Endothelial cell of umbilical vein (primary cell): ENCODE measurements at regions not wholly inside any gene's neighbourhood (a gene's known extent, or its start where the extent isn't known, plus 50 kb on each side); places are given as distances from the start of the nearest gene placed in this dataset.

Source experiments
- BruUV-seq: library from RNA; stranded (reverse); fragments of 400-500 nt; replicated peaks from 2 replicates; lab custom pipeline; 2021; lab: Mats Ljungman, UMichigan
- CTCF ChIA-PET: fragments of 300-600, 350-600 bp; sonication (Branson Sonifier 250); formaldehyde crosslinking; loops from one replicate; lab custom pipeline; 2021; ENCODE audit warnings: antibody characterized with exemption, inconsistent platforms; lab: Charles Lee
- POLR2A ChIA-PET: fragments of 300-600, 350-600 bp; sonication (Branson Sonifier 250); formaldehyde crosslinking; loops from one replicate; lab custom pipeline; 2021; ENCODE audit warnings: antibody characterized with exemption, inconsistent platforms; lab: Charles Lee
- DNase-seq: peaks from one replicate; pipeline ENCODE4 v3.0.0-alpha.2; 2011; ENCODE audit warnings: low read depth, low spot score
- FAIRE-seq: peaks from 2 replicates; lab custom pipeline; 2011; peaks lifted over from hg19 to GRCh38; lab: Jason Lieb, UNC
- H2AFZ ChIP-seq: 2 replicates; pipeline ENCODE4 v1.6.0; 2012; ENCODE audit warnings: low read depth, low read length, control low read depth, inconsistent platforms
- H3K27ac ChIP-seq: 2 replicates; pipeline ENCODE4 v1.5.1; 2011; ENCODE audit warnings: low read depth, mild to moderate bottlenecking, control low read depth, low read length, moderate library complexity; ENCODE audit not compliant: insufficient read depth
- H3K27me3 ChIP-seq, 2 experiments: 2 replicates each; pipeline versions ENCODE4 v1.6.0 to v1.6.1; 2011; ENCODE audit warnings: low read length in 2 of 2, mixed read lengths in 1 of 2; ENCODE audit not compliant: control insufficient read depth in 2 of 2, insufficient read depth in 2 of 2
- H3K36me3 ChIP-seq, 2 experiments: 2 replicates in 1 of 2; 3 replicates in 1 of 2; pipeline ENCODE4 v1.5.1; 2011; ENCODE audit warnings: low read length in 2 of 2, mild to moderate bottlenecking in 1 of 2, moderate library complexity in 1 of 2; ENCODE audit not compliant: control insufficient read depth in 2 of 2, insufficient read depth in 2 of 2; ENCODE audit errors: extremely low read depth in 1 of 2
- H3K4me1 ChIP-seq: 3 replicates; pipeline ENCODE4 v1.5.1; 2011; ENCODE audit warnings: mild to moderate bottlenecking, low read length; ENCODE audit not compliant: control insufficient read depth, insufficient read depth; ENCODE audit errors: extremely low read depth
- H3K4me2 ChIP-seq: 2 replicates; pipeline ENCODE4 v1.6.1; 2011; ENCODE audit warnings: low read length, control low read depth, mixed read lengths; ENCODE audit not compliant: insufficient read depth
- H3K4me3 ChIP-seq, 3 experiments: fragments of 200-600 bp in 1 of 3; sonication (generic), shearing (Covaris generic) in 1 of 3; replicated peaks in 1 of 3; 2 replicates each; pipeline ENCODE4 v1.5.1; 2011 to 2016; ENCODE audit warnings: control low read depth in 3 of 3, low read length in 3 of 3, mild to moderate bottlenecking in 2 of 3, inconsistent platforms in 1 of 3, low read depth in 1 of 3, moderate library complexity in 1 of 3; ENCODE audit not compliant: insufficient read depth in 1 of 3
- H3K79me2 ChIP-seq: 2 replicates; pipeline ENCODE4 v1.6.0; 2012; ENCODE audit warnings: low read length, inconsistent platforms; ENCODE audit not compliant: control insufficient read depth, insufficient read depth
- H3K9ac ChIP-seq: replicated peaks from 2 replicates; pipeline ENCODE3; 2011; ENCODE audit warnings: low read length, control low read depth; ENCODE audit not compliant: insufficient read depth; ENCODE audit errors: extremely low read depth
- H3K9me1 ChIP-seq: replicated peaks from 3 replicates; pipeline ENCODE4 v1.6.0; 2011; ENCODE audit warnings: mild to moderate bottlenecking, low read length; ENCODE audit not compliant: control insufficient read depth, insufficient read depth; ENCODE audit errors: extremely low read depth
- H3K9me3 ChIP-seq: replicated peaks from 2 replicates; pipeline ENCODE4 v1.5.1; 2012; ENCODE audit warnings: low read length, inconsistent platforms; ENCODE audit not compliant: control insufficient read depth, insufficient read depth
- H4K20me1 ChIP-seq: replicated peaks from 2 replicates; pipeline ENCODE3; 2011; ENCODE audit warnings: mild to moderate bottlenecking, low read length; ENCODE audit not compliant: control insufficient read depth, insufficient read depth; ENCODE audit errors: extremely low read depth
- EZH2 ChIP-seq: IDR thresholded peaks from 2 replicates; pipeline ENCODE4 v1.6.1; 2012; ENCODE audit warnings: borderline replicate concordance, low read depth, mild to moderate bottlenecking, moderate library complexity, low read length, inconsistent platforms; ENCODE audit not compliant: severe bottlenecking
- FOS ChIP-seq: IDR thresholded peaks from 2 replicates; pipeline ENCODE4 v1.6.1; 2011; ENCODE audit warnings: mild to moderate bottlenecking, low read length, moderate library complexity, borderline replicate concordance; ENCODE audit not compliant: insufficient read depth
- GATA2 ChIP-seq: IDR thresholded peaks from 2 replicates; pipeline ENCODE4 v1.7.0; 2011; ENCODE audit warnings: low read depth, mild to moderate bottlenecking, moderate library complexity, mixed read lengths, low read length; ENCODE audit not compliant: insufficient read length, insufficient read depth
- JUN ChIP-seq: IDR thresholded peaks from 2 replicates; pipeline ENCODE4 v1.6.1; 2011; ENCODE audit warnings: borderline replicate concordance, low read depth; ENCODE audit not compliant: insufficient read length, insufficient read depth
- MYC ChIP-seq: IDR thresholded peaks from one replicate; pipeline ENCODE4 v1.6.1; 2011; ENCODE audit warnings: mild to moderate bottlenecking, low read depth, low read length
- POLR2A ChIP-seq: IDR thresholded peaks from 2 replicates; pipeline ENCODE4 v1.6.1; 2012; ENCODE audit warnings: low read depth, mild to moderate bottlenecking, control low read depth, low read length
- POLR2AphosphoS5 ChIP-seq: IDR thresholded peaks from 2 replicates; pipeline ENCODE4 v1.6.1; 2012; ENCODE audit warnings: low read depth, mild to moderate bottlenecking, control low read depth, low read length, moderate library complexity; ENCODE audit not compliant: insufficient read depth
- dilution Hi-C: fragments of 300-500 bp; cut with MboI; formaldehyde crosslinking; loops from one replicate; pipeline ENCODE4 v1.15.0; 2019; ENCODE audit warnings: low sequenced_read_pairs; ENCODE audit not compliant: extremely low pct_ligation_motif_present
- intact Hi-C: fragments of 100-400 bp; cut with micrococcal nuclease; formaldehyde crosslinking; loops from one replicate; pipeline ENCODE4 v1.10.0; 2022
- TF ChIP-seq, protein P1 (sequence below): IDR thresholded peaks from 2 replicates; pipeline ENCODE4 v1.6.1; 2011; ENCODE audit not compliant: insufficient read depth, insufficient read length
- TF ChIP-seq, protein P2 (sequence below), 2 donors: IDR thresholded peaks; 1 replicate in 1 of 2; 2 replicates in 1 of 2; pipeline ENCODE4 v1.5.1; 2011; ENCODE audit warnings: low read length in 2 of 2, mild to moderate bottlenecking in 2 of 2, moderate library complexity in 2 of 2, control low read depth in 1 of 2, inconsistent platforms in 1 of 2, low read depth in 1 of 2; ENCODE audit not compliant: insufficient read depth in 1 of 2; ENCODE audit errors: extremely low read depth in 1 of 2

DNA sequence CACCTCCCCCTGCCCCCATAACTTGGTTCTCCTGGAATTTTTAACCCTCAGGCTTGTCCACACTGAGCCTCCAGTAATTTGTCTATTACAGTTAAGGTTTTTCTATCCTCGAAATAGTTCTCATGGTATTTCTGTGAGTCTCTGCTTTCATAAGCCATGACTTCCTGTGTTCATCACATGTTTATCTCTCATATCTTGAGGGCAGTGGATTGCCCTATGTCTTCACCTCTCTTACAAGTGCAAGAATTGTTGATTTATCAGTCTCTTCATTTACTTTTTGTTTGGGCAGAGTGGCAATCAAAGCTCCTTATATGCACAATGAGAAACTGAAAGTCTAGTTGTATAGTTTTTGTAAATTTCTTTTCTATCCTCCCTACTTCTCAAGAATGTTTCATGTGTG, 328.4 kb downstream of the PLA2G4A start:
- TF ChIP-seq, protein P1, sequence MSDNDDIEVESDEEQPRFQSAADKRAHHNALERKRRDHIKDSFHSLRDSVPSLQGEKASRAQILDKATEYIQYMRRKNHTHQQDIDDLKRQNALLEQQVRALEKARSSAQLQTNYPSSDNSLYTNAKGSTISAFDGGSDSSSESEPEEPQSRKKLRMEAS, result no peak
- no peak for TF ChIP-seq POLR2A
- no peak for TF ChIP-seq MYC
- TF ChIP-seq JUN, result no peak
- TF ChIP-seq, protein P2, sequence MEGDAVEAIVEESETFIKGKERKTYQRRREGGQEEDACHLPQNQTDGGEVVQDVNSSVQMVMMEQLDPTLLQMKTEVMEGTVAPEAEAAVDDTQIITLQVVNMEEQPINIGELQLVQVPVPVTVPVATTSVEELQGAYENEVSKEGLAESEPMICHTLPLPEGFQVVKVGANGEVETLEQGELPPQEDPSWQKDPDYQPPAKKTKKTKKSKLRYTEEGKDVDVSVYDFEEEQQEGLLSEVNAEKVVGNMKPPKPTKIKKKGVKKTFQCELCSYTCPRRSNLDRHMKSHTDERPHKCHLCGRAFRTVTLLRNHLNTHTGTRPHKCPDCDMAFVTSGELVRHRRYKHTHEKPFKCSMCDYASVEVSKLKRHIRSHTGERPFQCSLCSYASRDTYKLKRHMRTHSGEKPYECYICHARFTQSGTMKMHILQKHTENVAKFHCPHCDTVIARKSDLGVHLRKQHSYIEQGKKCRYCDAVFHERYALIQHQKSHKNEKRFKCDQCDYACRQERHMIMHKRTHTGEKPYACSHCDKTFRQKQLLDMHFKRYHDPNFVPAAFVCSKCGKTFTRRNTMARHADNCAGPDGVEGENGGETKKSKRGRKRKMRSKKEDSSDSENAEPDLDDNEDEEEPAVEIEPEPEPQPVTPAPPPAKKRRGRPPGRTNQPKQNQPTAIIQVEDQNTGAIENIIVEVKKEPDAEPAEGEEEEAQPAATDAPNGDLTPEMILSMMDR (IDR thresholded peaks at IDR 0.05; ENCODE audit: extremely low read depth in 1 of 2, insufficient read depth in 1 of 2, low read depth in 1 of 2, low read length in 2 of 2), result no peak
- no peak for TF ChIP-seq FOS
- no peak for TF ChIP-seq EZH2
- TF ChIP-seq GATA2, result no peak
- TF ChIP-seq POLR2AphosphoS5, result no peak
- dilution Hi-C loops, result no loop called here
- no peak for DNase-seq
- no peaks in the 10 kb centered on the region for H3K9me3 ChIP-seq
- no peaks in the 10 kb centered on the region for H3K27me3 ChIP-seq
- H3K36me3 ChIP-seq, result no peaks in the 10 kb centered on the region
- no peaks in the 10 kb centered on the region for H3K4me1 ChIP-seq
- no peak overlapping the region for H3K27ac ChIP-seq
- intact Hi-C loops, result no loop called here
- H3K4me2 ChIP-seq, result no peak overlapping the region
- FAIRE-seq, result no peak
- no TSS peak for BruUV-seq
- no peak overlapping the region for H3K4me3 ChIP-seq
- POLR2A ChIA-PET, result no interaction called here
- H3K9me1 ChIP-seq, result no peaks in the 10 kb centered on the region
- CTCF ChIA-PET, result no interaction called here
- no peaks in the 10 kb centered on the region for H4K20me1 ChIP-seq
- no peaks in the 10 kb centered on the region for H3K79me2 ChIP-seq
- H2AFZ ChIP-seq, result no peak overlapping the region
- H3K9ac ChIP-seq, result no peak overlapping the region
